Astrocyte of the spinal cord (primary cell): ENCODE measurements at regions not wholly inside any gene's neighbourhood (a gene's known extent, or its start where the extent isn't known, plus 50 kb on each side); places are given as distances from the start of the nearest gene placed in this dataset.
"Not testable (repeated sequence)": the region's sequence is repeated elsewhere in the genome, so short reads cannot be mapped to it uniquely, and the experiment has no call there.

Experiments used
- DNase-seq: peaks from one replicate; pipeline ENCODE4 v3.0.0; 2011; ENCODE audit warnings: low read depth, low spot score
- H3K4me3 ChIP-seq: 2 replicates; pipeline ENCODE4 v1.5.1; 2011; ENCODE audit warnings: low read depth, mild to moderate bottlenecking, low read length, moderate library complexity
- CTCF ChIP-seq: IDR thresholded peaks from 2 replicates; pipeline ENCODE4 v1.5.1; 2012; ENCODE audit warnings: low read depth, mild to moderate bottlenecking, low read length, inconsistent platforms
- in situ Hi-C: cut with HindIII; loops from 2 replicates; pipeline ENCODE4 v1.10.0; 2017; ENCODE audit warnings: low sequenced_read_pairs

- no peak for DNase-seq
- no peak overlapping the region for H3K4me3 ChIP-seq
- no peak for TF ChIP-seq CTCF
- in situ Hi-C loops: no loop called here
Observed at GRCh38 chr6:12543953-12544352, 172.6 kb upstream of the PHACTR1 start.

- no peak for DNase-seq
- in situ Hi-C loops: no loop called here
- H3K4me3 ChIP-seq: no peak overlapping the region
- TF ChIP-seq CTCF: no peak
Observed at GRCh38 chr6:12544821-12545565, 171.6 kb upstream of the PHACTR1 start.

- no peak overlapping the region for H3K4me3 ChIP-seq
- peak; percentile 81 for DNase-seq
- in situ Hi-C loops: no loop called here
- no peak for TF ChIP-seq CTCF
Observed at GRCh38 chr6:12545619-12546409, 170.8 kb upstream of the PHACTR1 start.

- in situ Hi-C loops: no loop called here
- no peak for TF ChIP-seq CTCF
- no peak for DNase-seq
- H3K4me3 ChIP-seq: no peak overlapping the region
Observed at GRCh38 chr6:12546410-12547002, 170.1 kb upstream of the PHACTR1 start.

GRCh38 chr6:12548526-12548925 is 168.0 kb upstream of the PHACTR1 start:
- in situ Hi-C loops: no loop called here
- no peak for TF ChIP-seq CTCF
- H3K4me3 ChIP-seq: no peak overlapping the region
- peak; percentile 78 for DNase-seq

GRCh38 chr6:12549445-12549844 is 167.1 kb upstream of the PHACTR1 start:
- in situ Hi-C loops, DNase-seq, H3K4me3 ChIP-seq: not testable (repeated sequence)

GRCh38 chr6:12554820-12555219 is 161.7 kb upstream of the PHACTR1 start:
- DNase-seq, in situ Hi-C loops, H3K4me3 ChIP-seq: not testable (repeated sequence)
